H1 (cell line): ENCODE measurements at regions not wholly inside any gene's neighbourhood (a gene's known extent, or its start where the extent isn't known, plus 50 kb on each side); places are given as distances from the start of the nearest gene placed in this dataset.

Experiments
- CTCF ChIA-PET: fragments of 300-600 bp; sonication (Branson Sonifier 250); formaldehyde crosslinking; loops from one replicate; lab custom pipeline; 2021; ENCODE audit not compliant: partially characterized antibody; lab: Charles Lee
- POLR2A ChIA-PET: fragments of 300-600 bp; sonication (Branson Sonifier 250); formaldehyde crosslinking; loops from one replicate; lab custom pipeline; 2021; ENCODE audit warnings: inconsistent platforms; ENCODE audit not compliant: partially characterized antibody; lab: Charles Lee
- DNase-seq, 2 experiments: peaks; one replicate each; pipeline versions ENCODE4 v3.0.0 to v3.0.0-alpha.2; 2010 to 2022; ENCODE audit warnings: low spot score in 2 of 2, low read depth in 1 of 2, mixed read lengths in 1 of 2
- FAIRE-seq: peaks from 2 replicates; lab custom pipeline; 2011; peaks lifted over from hg19 to GRCh38; lab: Jason Lieb, UNC
- H2AFZ ChIP-seq: 2 replicates; pipeline ENCODE4 v1.8.1; 2012; ENCODE audit warnings: low read length, inconsistent platforms
- H2AK5ac ChIP-seq: 2 replicates; pipeline ENCODE4 v1.6.1; 2013; ENCODE audit warnings: low read depth, low read length
- H2BK120ac ChIP-seq: replicated peaks from 2 replicates; pipeline ENCODE3; 2013; ENCODE audit warnings: low read depth, low read length, inconsistent platforms
- H2BK12ac ChIP-seq: 2 replicates; pipeline ENCODE4 v1.6.1; 2013; ENCODE audit warnings: low read depth, low read length
- H2BK15ac ChIP-seq: 2 replicates; pipeline ENCODE4 v1.6.1; 2013; ENCODE audit warnings: low read length
- H2BK20ac ChIP-seq: 2 replicates; pipeline ENCODE4 v1.6.1; 2013; ENCODE audit warnings: low read length
- H2BK5ac ChIP-seq: 2 replicates; pipeline ENCODE4 v1.6.1; 2013; ENCODE audit warnings: low read depth, low read length
- H3K14ac ChIP-seq: 2 replicates; pipeline ENCODE4 v1.6.1; 2013; ENCODE audit warnings: inconsistent platforms; ENCODE audit not compliant: insufficient read length
- H3K18ac ChIP-seq: 2 replicates; pipeline ENCODE4 v1.6.1; 2013; ENCODE audit warnings: low read length; ENCODE audit errors: extremely low read depth
- H3K23ac ChIP-seq: 2 replicates; pipeline ENCODE4 v1.6.1; 2013; ENCODE audit warnings: inconsistent platforms; ENCODE audit not compliant: insufficient read length
- H3K23me2 ChIP-seq: 2 replicates; pipeline ENCODE4 v1.6.1; 2013; ENCODE audit warnings: low read depth, low read length
- H3K27ac ChIP-seq: 2 replicates; pipeline ENCODE4 v1.6.1; 2011; ENCODE audit warnings: low read depth, low read length, inconsistent platforms
- H3K27me3 ChIP-seq, 4 experiments: replicated peaks in 1 of 4; 1 replicate in 1 of 4; 2 replicates in 3 of 4; pipeline versions ENCODE4 v1.6.1 to v1.8.1; 2011 to 2013; ENCODE audit warnings: low read length in 3 of 4, mild to moderate bottlenecking in 3 of 4, inconsistent platforms in 2 of 4, mixed read lengths in 2 of 4, moderate library complexity in 1 of 4; ENCODE audit not compliant: control insufficient read depth in 3 of 4, insufficient read depth in 3 of 4; ENCODE audit errors: extremely low read depth in 1 of 4
- H3K36me3 ChIP-seq, 4 experiments: 2 replicates each; pipeline versions ENCODE4 v1.6.1 to v1.8.1; 2011 to 2013; ENCODE audit warnings: mild to moderate bottlenecking in 4 of 4, low read length in 3 of 4, moderate library complexity in 2 of 4, control low read depth in 1 of 4, inconsistent platforms in 1 of 4; ENCODE audit not compliant: insufficient read depth in 4 of 4, control insufficient read depth in 2 of 4
- H3K4ac ChIP-seq: replicated peaks from 2 replicates; pipeline ENCODE3; 2013; ENCODE audit warnings: low read length, low read depth, mixed read lengths, inconsistent platforms; ENCODE audit not compliant: insufficient read length
- H3K4me1 ChIP-seq, 4 experiments: replicated peaks in 1 of 4; 1 replicate in 1 of 4; 2 replicates in 3 of 4; pipeline versions ENCODE4 v1.6.1 to v1.8.1; 2011 to 2013; ENCODE audit warnings: low read length in 3 of 4, inconsistent platforms in 2 of 4, mixed read lengths in 1 of 4; ENCODE audit not compliant: insufficient read depth in 4 of 4, control insufficient read depth in 3 of 4
- H3K4me2 ChIP-seq, 2 experiments: 2 replicates each; pipeline versions ENCODE4 v1.6.1 to v1.8.1; 2011 to 2013; ENCODE audit warnings: low read depth in 2 of 2, low read length in 2 of 2, control low read depth in 1 of 2, inconsistent platforms in 1 of 2, mild to moderate bottlenecking in 1 of 2; ENCODE audit not compliant: insufficient read depth in 1 of 2
- H3K4me3 ChIP-seq, 4 experiments: fragments of 200-600, 300-600 bp in 1 of 4; sonication (generic), shearing (Covaris generic), sonication (Bioruptor Twin) in 1 of 4; 2 replicates each; pipeline versions ENCODE4 v1.5.1 to v1.8.1; 2011 to 2016; ENCODE audit warnings: low read length in 4 of 4, low read depth in 3 of 4, control low read depth in 2 of 4, inconsistent platforms in 2 of 4, mild to moderate bottlenecking in 2 of 4, mixed read lengths in 1 of 4, moderate library complexity in 1 of 4; ENCODE audit not compliant: insufficient read depth in 2 of 4; ENCODE audit errors: extremely low read depth in 1 of 4
- H3K56ac ChIP-seq: replicated peaks from 2 replicates; pipeline ENCODE3; 2013; ENCODE audit warnings: low read depth, mild to moderate bottlenecking, mixed read lengths, low read length, inconsistent platforms; ENCODE audit not compliant: insufficient read length
- H3K79me1 ChIP-seq: 2 replicates; pipeline ENCODE4 v1.6.1; 2013; ENCODE audit warnings: low read depth, low read length, control low read depth
- H3K79me2 ChIP-seq, 2 experiments: 2 replicates each; pipeline versions ENCODE4 v1.6.1 to v1.8.1; 2012 to 2013; ENCODE audit warnings: low read length in 2 of 2, mild to moderate bottlenecking in 2 of 2, inconsistent platforms in 1 of 2; ENCODE audit not compliant: insufficient read depth in 2 of 2, control insufficient read depth in 1 of 2
- H3K9ac ChIP-seq, 4 experiments: replicated peaks in 1 of 4; 1 replicate in 1 of 4; 2 replicates in 3 of 4; pipeline versions ENCODE4 v1.6.1 to v1.8.1; 2011 to 2013; ENCODE audit warnings: low read depth in 3 of 4, low read length in 3 of 4, control low read depth in 2 of 4, mild to moderate bottlenecking in 2 of 4, moderate library complexity in 2 of 4, inconsistent platforms in 1 of 4; ENCODE audit errors: extremely low read depth in 1 of 4
- H3K9me3 ChIP-seq, 2 experiments: 2 replicates each; pipeline versions ENCODE4 v1.6.1 to v1.8.1; 2012 to 2013; ENCODE audit warnings: mild to moderate bottlenecking in 2 of 2, moderate library complexity in 2 of 2, control low read depth in 1 of 2, inconsistent platforms in 1 of 2, low read depth in 1 of 2, low read length in 1 of 2, mixed read lengths in 1 of 2; ENCODE audit not compliant: insufficient read depth in 2 of 2
- H4K20me1 ChIP-seq, 2 experiments: replicated peaks in 1 of 2; 2 replicates each; pipeline versions ENCODE3 to v1.8.1; 2011 to 2013; ENCODE audit warnings: inconsistent platforms in 2 of 2, low read length in 2 of 2, mild to moderate bottlenecking in 1 of 2; ENCODE audit not compliant: insufficient read depth in 2 of 2, control insufficient read depth in 1 of 2
- H4K5ac ChIP-seq: 2 replicates; pipeline ENCODE4 v1.6.1; 2013; ENCODE audit warnings: low read length, low read depth, mixed read lengths, inconsistent platforms; ENCODE audit not compliant: insufficient read length
- H4K8ac ChIP-seq: 2 replicates; pipeline ENCODE4 v1.8.0; 2013; ENCODE audit warnings: mild to moderate bottlenecking, moderate library complexity, low read length, inconsistent platforms; ENCODE audit not compliant: insufficient read depth; ENCODE audit errors: extremely low read depth
- H4K91ac ChIP-seq: replicated peaks from 2 replicates; pipeline ENCODE3; 2013; ENCODE audit warnings: low read length, mixed read lengths, inconsistent platforms; ENCODE audit not compliant: insufficient read length
- BCL11A ChIP-seq, 2 experiments: IDR thresholded peaks; one replicate each; pipeline ENCODE4 v1.6.1; 2011; ENCODE audit warnings: low read depth in 2 of 2, low read length in 2 of 2, mild to moderate bottlenecking in 2 of 2
- BRCA1 ChIP-seq: IDR thresholded peaks from 2 replicates; pipeline ENCODE4 v1.6.1; 2012; ENCODE audit warnings: low read depth, low read length, improper control_type of control experiment
- CBX8 ChIP-seq: fragments of 300-800, 300-1000 bp; sonication (generic); IDR thresholded peaks from 2 replicates; pipeline ENCODE4 v1.7.1; 2016; ENCODE audit warnings: low read depth, low read length, borderline replicate concordance
- GTF2F1 ChIP-seq: IDR thresholded peaks from 2 replicates; pipeline ENCODE4 v1.6.1; 2012; ENCODE audit warnings: low read depth, low read length, improper control_type of control experiment, borderline replicate concordance
- KDM1A ChIP-seq: fragments of 200-600, 300-600 bp; sonication (generic); IDR thresholded peaks from 2 replicates; pipeline ENCODE4 v1.7.1; 2016; ENCODE audit warnings: mild to moderate bottlenecking, low read length, borderline replicate concordance
- KDM4A ChIP-seq: IDR thresholded peaks from one replicate; pipeline ENCODE4 v1.7.1; 2012; ENCODE audit warnings: low read depth, mild to moderate bottlenecking, moderate library complexity, low read length, inconsistent platforms; ENCODE audit not compliant: severe bottlenecking
- NANOG ChIP-seq: IDR thresholded peaks from 2 replicates; pipeline ENCODE4 v1.6.1; 2011; ENCODE audit warnings: low read length, low read depth, mild to moderate bottlenecking, inconsistent platforms; ENCODE audit not compliant: insufficient read depth, poor library complexity, severe bottlenecking
- POU5F1 ChIP-seq: IDR thresholded peaks from 2 replicates; pipeline ENCODE4 v1.6.1; 2011; ENCODE audit warnings: low read depth, mild to moderate bottlenecking, low read length, moderate library complexity
- RXRA ChIP-seq: IDR thresholded peaks from 2 replicates; pipeline ENCODE4 v1.6.1; 2011; ENCODE audit warnings: low read depth, mild to moderate bottlenecking, low read length, moderate library complexity; ENCODE audit not compliant: insufficient read depth
- SAP30 ChIP-seq: fragments of 300-600 bp; sonication (generic); IDR thresholded peaks from 2 replicates; pipeline ENCODE4 v1.7.1; 2012; ENCODE audit warnings: low read length, moderate library complexity, mild to moderate bottlenecking, inconsistent platforms; ENCODE audit not compliant: insufficient read depth, insufficient replicate concordance
- SP4 ChIP-seq: IDR thresholded peaks from 2 replicates; pipeline ENCODE4 v1.6.1; 2012; ENCODE audit warnings: low read length, inconsistent platforms
- SRF ChIP-seq: IDR thresholded peaks from 2 replicates; pipeline ENCODE4 v1.6.1; 2011; ENCODE audit warnings: mild to moderate bottlenecking, low read depth, low read length, moderate library complexity
- TBP ChIP-seq: IDR thresholded peaks from 2 replicates; pipeline ENCODE4 v1.6.1; 2011; ENCODE audit warnings: low read depth, low read length, improper control_type of control experiment
- WGBS, 2 experiments: shearing (Covaris generic) in 1 of 2; methylation state at CpG; one replicate each; pipeline versions ENCODE4 v1.1.6 to v1.1.7; 2013 to 2015; ENCODE audit warnings: low lambda C conversion rate in 2 of 2, mixed read lengths in 2 of 2, inconsistent platforms in 1 of 2, low coverage in 1 of 2, missing lambda C conversion rate in 1 of 2; ENCODE audit not compliant: insufficient replicate concordance in 2 of 2, insufficient coverage in 1 of 2, insufficient read length in 1 of 2; ENCODE audit errors: extremely low coverage in 1 of 2, missing lambda C conversion rate in 1 of 2; 5-methylcytosine and 5-hydroxymethylcytosine counted together

DNA sequence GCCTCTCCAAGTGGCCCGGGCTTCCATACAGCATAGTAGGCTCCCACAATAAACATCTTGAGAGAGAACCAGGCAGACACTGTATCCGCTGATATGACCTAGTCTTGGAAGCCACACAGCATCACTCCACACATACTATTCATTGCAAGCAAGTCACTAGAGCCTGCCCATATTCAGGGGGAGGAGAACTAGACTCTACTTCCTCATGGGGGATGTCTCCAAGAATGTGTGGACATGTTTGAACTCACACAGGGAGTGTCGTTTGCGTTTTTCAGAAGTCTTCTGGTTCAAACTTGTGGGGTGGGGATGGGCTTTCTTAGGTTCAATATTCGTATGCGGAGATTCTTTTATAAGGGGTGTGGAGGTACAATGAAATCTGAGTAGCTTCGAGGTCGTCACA is 232.6 kb upstream of the HABP2 start:
- H4K5ac ChIP-seq = no peak overlapping the region
- H4K91ac ChIP-seq = no peak overlapping the region
- no peaks in the 10 kb centered on the region for H3K79me2 ChIP-seq
- H4K20me1 ChIP-seq = no peaks in the 10 kb centered on the region
- no peak overlapping the region for H3K56ac ChIP-seq
- H2BK120ac ChIP-seq = no peak overlapping the region
- no peak overlapping the region for H4K8ac ChIP-seq
- no peak overlapping the region for H3K18ac ChIP-seq
- no peak overlapping the region for H3K4me3 ChIP-seq
- ChIA-PET CTCF (interaction anchor here (1.0 to 1.5 kb wide), 4 partner anchors 15 to 104 kb away, joined by 3 to 7 read pairs (median 4); no protein-coding TSS in a partner anchor), POLR2A (no interaction called here)
- no peak overlapping the region for H2BK5ac ChIP-seq
- no peak overlapping the region for H2BK15ac ChIP-seq
- whole genome bisulfite sequencing, 2 experiments = 88% methylated on average over 8 of the region's 8 CpGs; no CpG with 5 or more reads in 1 of the 2 experiments
- no peaks in the 10 kb centered on the region for H3K27me3 ChIP-seq
- H3K79me1 ChIP-seq = no peaks in the 10 kb centered on the region
- no peak overlapping the region for H3K4me2 ChIP-seq
- H3K14ac ChIP-seq = no peak overlapping the region
- no peak overlapping the region for H2BK12ac ChIP-seq
- no peak overlapping the region for H2BK20ac ChIP-seq
- H3K23ac ChIP-seq = no peak overlapping the region
- FAIRE-seq (no peak), DNase-seq (no peak)
- no peak overlapping the region for H2AFZ ChIP-seq
- H3K4me1 ChIP-seq = no peaks in the 10 kb centered on the region
- no peaks in the 10 kb centered on the region for H3K9me3 ChIP-seq
- H3K9ac ChIP-seq = no peak overlapping the region
- H2AK5ac ChIP-seq = no peak overlapping the region
- no peaks in the 10 kb centered on the region for H3K23me2 ChIP-seq
- H3K27ac ChIP-seq = no peak overlapping the region
- no peaks in the 10 kb centered on the region for H3K36me3 ChIP-seq
- H3K4ac ChIP-seq = no peak overlapping the region
- TF ChIP-seq POU5F1 = no peak
- TF ChIP-seq SRF = no peak
- no peak for TF ChIP-seq CBX8
- no peak for TF ChIP-seq RXRA
- no peak for TF ChIP-seq BRCA1
- no peak for TF ChIP-seq BCL11A (IDR thresholded peaks at IDR 0.05; ENCODE audit: low read depth in 2 of 2, low read length in 2 of 2)
- TF ChIP-seq SP4 = no peak
- TF ChIP-seq TBP = no peak
- no peak for TF ChIP-seq KDM4A
- no peak for TF ChIP-seq SAP30
- TF ChIP-seq NANOG = no peak
- TF ChIP-seq KDM1A = no peak
- TF ChIP-seq GTF2F1 = no peak
